Large intestine (tissue), 3 donors: ENCODE measurements at regions not wholly inside any gene's neighbourhood (a gene's known extent, or its start where the extent isn't known, plus 50 kb on each side); places are given as distances from the start of the nearest gene placed in this dataset.
"Not testable (repeated sequence)": the region's sequence is repeated elsewhere in the genome, so short reads cannot be mapped to it uniquely, and the experiment has no call there.

Experiments used
- DNase-seq, 2 donors: peaks; one replicate each; pipeline versions ENCODE4 v3.0.0 to v3.0.0-alpha.2; 2013
- H3K27ac ChIP-seq: one replicate; pipeline ENCODE4 v1.5.1; 2013; ENCODE audit warnings: low read length
- H3K27me3 ChIP-seq: 2 replicates; pipeline ENCODE4 v1.6.1; 2013; ENCODE audit warnings: low read length; ENCODE audit not compliant: control insufficient read depth, insufficient read depth
- H3K36me3 ChIP-seq: 2 replicates; pipeline ENCODE4 v1.6.1; 2013; ENCODE audit warnings: low read length; ENCODE audit not compliant: control insufficient read depth, insufficient read depth
- H3K4me1 ChIP-seq: one replicate; pipeline ENCODE4 v1.6.1; 2013; ENCODE audit warnings: low read length; ENCODE audit not compliant: control insufficient read depth, insufficient read depth
- H3K4me3 ChIP-seq: one replicate; pipeline ENCODE4 v1.5.1; 2013; ENCODE audit warnings: low read length
- H3K9me3 ChIP-seq: one replicate; pipeline ENCODE4 v1.6.1; 2013; ENCODE audit warnings: mild to moderate bottlenecking, low read depth, low read length, moderate library complexity; ENCODE audit not compliant: control insufficient read depth
- WGBS: methylation state at CpG from one replicate; pipeline ENCODE4 v1.1.5; 2013; ENCODE audit warnings: low lambda C conversion rate; ENCODE audit not compliant: insufficient coverage; 5-methylcytosine and 5-hydroxymethylcytosine counted together

DNA sequence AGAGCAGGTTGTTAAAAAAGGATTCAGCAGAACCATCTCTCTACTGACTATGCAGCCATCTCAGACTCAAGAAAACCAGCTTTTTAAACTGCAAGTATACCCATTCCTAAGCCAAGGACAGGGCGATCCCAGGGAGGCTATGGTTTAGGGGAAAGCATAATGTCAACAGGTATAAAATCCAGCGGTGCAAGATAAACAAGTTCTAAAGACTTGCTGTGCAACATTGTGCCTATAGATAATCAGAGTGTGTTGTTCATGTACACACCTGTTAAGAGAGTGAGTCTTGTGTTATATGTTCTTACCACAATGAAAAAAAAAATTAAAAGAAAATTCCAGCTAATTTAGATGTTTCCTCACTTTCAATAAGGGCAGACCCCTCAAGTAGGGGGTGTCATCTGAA, 63.6 kb upstream of the DIRAS2 start:
- no peak overlapping the region for H3K4me3 ChIP-seq
- H3K27me3 ChIP-seq = no peaks in the 10 kb centered on the region

DNA sequence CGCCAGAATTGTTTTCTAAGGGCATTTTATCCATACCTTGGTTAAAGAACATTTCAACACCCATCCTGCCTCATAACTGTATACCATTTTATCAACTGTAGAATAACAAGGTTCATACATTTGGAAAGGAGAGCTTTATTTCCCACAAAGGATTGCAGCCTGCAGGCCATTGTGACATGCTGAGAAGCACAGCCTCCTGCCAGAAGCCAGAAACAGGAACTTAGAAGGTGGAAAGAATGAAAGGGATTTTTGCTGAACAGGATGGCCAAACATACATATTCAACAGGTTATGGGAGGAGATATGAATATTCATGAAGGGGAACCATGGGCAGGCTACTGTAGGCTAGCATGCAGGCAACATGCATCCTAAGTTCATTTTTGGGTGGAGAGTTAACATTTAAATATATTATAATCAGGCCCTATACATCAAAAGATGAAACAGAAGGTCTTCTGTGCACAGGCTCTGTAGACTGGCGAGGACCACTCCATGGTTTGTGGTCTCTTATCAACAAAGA, 59.9 kb upstream of the DIRAS2 start:
- H3K4me1 ChIP-seq = no peaks in the 10 kb centered on the region
- no peak overlapping the region for H3K27ac ChIP-seq
- WGBS = no CpG with 5 or more reads among the region's 2 CpGs
- DNase-seq = no peak
- H3K9me3 ChIP-seq = no peaks in the 10 kb centered on the region
- peaks cover 3% of the 10 kb centered on the region for H3K27me3 ChIP-seq
- no peaks in the 10 kb centered on the region for H3K36me3 ChIP-seq
- no peak overlapping the region for H3K4me3 ChIP-seq

More for the DNA sequence above, 63.6 kb upstream of the DIRAS2 start:
- H3K36me3 ChIP-seq = no peaks in the 10 kb centered on the region
- no peaks in the 10 kb centered on the region for H3K9me3 ChIP-seq
- H3K27ac ChIP-seq = no peak overlapping the region
- WGBS = 33% methylated on average over 1 of the region's 2 CpGs
- DNase-seq = no peak
- H3K4me1 ChIP-seq = no peaks in the 10 kb centered on the region

DNA sequence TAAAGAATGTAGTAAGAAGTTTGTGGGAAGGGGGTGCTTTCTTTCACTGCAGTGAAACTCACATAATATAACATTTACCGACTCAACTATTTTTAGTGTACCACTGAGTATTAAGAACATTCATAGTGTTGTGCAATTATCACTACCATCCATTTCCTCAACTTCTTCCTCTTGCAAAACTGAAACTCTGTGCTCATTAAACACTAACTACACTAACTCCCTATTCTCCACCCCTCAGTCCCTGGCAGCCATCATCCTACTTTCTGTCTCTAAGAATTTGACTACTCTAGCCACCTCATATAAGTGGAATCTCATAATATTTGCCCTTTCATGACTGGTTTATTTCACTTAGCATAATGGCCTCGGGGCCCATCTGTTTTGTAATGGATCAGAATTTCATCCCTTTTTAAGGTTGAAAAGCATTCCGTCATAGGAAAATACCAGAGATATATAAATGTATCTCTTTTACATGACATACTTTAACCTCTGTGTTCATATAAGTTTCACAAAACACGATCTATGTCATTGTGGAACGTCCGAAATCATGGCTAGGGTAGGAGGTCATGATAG, 56.3 kb upstream of the DIRAS2 start:
- Histone ChIP-seq H3K4me1 (no peaks in the 10 kb centered on the region), H3K27me3 (peaks cover 3% of the 10 kb centered on the region), H3K4me3 (no peak overlapping the region), H3K36me3 (no peaks in the 10 kb centered on the region), H3K27ac (no peak overlapping the region), H3K9me3 (peaks cover 4% of the 10 kb centered on the region)
- 100% methylated on average over 1 of the region's 6 CpGs for WGBS
- no peak for DNase-seq

DNA sequence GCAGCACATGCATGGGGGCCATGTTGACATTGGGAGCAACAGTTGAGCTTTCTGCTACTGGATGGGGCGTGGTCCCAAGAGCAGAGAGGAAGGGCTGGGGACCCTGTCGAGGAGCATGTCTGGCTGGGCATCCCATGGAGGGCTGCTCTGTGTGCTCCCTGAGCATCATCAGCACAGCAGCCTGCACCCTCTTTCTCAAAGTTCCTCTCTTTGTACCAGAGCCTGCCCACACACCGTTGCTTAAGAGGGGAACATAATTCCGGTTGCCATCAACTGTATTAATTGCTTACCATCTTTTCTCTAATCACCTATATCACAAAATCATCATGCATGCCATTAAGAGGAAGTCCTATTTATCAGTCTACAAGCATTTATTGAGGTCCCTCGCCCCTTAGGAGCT, 55.2 kb upstream of the DIRAS2 start:
- Histone ChIP-seq H3K36me3 (no peaks in the 10 kb centered on the region), H3K9me3 (peaks cover 4% of the 10 kb centered on the region), H3K27ac (no peak overlapping the region), H3K4me3 (no peak overlapping the region), H3K4me1 (no peaks in the 10 kb centered on the region), H3K27me3 (peaks cover 3% of the 10 kb centered on the region)
- WGBS = no CpG with 5 or more reads among the region's 5 CpGs
- no peak for DNase-seq

DNA sequence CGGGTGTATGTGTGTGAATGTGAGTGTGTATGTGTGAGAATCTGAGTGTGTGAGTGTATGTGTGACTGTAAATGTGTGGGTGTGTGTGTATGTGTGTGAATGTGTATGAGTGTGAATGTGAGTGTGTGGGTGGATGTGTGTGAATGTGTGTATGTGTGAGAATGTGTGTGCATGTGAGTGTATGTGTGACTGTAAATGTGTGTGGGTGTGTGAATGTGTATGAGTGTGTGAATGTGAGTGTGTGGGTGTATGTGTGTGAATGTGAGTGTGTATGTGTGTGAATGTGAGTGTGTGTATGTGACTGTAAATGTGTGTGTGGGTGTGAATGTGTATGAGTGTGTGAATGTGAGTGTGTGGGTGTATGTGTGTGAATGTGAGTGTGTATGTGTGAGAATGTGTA, 51.6 kb upstream of the DIRAS2 start:
- not testable (repeated sequence) for H3K27ac ChIP-seq, DNase-seq, H3K9me3 ChIP-seq, H3K27me3 ChIP-seq, H3K4me1 ChIP-seq, H3K4me3 ChIP-seq, H3K36me3 ChIP-seq
- WGBS = 0% methylated on average over 1 of the region's 1 CpG
